NT2/D1 (cell line): ENCODE measurements at regions not wholly inside any gene's neighbourhood (a gene's known extent, or its start where the extent isn't known, plus 50 kb on each side); places are given as distances from the start of the nearest gene placed in this dataset.

Source experiments
- YY1 ChIP-seq: IDR thresholded peaks from 2 replicates; pipeline ENCODE4 v1.6.1; 2011; ENCODE audit not compliant: insufficient read length, insufficient read depth
- ZNF274 ChIP-seq: IDR thresholded peaks from 2 replicates; pipeline ENCODE4 v1.6.1; 2011; ENCODE audit warnings: mild to moderate bottlenecking, low read depth, low read length

DNA sequence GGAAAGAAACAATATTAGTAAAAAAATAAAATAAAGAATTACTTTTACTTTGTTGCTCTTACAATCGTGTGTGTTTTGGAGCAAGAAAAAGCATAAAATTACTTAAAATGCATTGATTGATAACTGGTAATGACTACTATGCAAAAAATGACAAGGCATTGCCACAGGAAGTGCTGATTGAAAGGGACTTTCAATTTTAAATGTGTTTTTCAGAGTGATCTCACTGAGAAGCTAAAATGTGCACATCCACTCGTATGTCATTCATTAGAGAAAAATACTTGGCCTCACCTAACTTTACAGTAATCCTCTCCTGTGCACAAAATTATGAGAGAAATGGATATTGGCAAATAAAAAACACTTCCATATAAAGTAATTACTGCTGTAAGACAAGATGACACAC, 934.9 kb downstream of the SLITRK6 start:
- TF ChIP-seq ZNF274 (no peak), YY1 (no peak)
